GM19468 (cell line): ENCODE measurements at regions not wholly inside any gene's neighbourhood (a gene's known extent, or its start where the extent isn't known, plus 50 kb on each side); places are given as distances from the start of the nearest gene placed in this dataset.
"Not testable (repeated sequence)": the region's sequence is repeated elsewhere in the genome, so short reads cannot be mapped to it uniquely, and the experiment has no call there.

Experiments used
- ATAC-seq: cut with Tn5 transposase; IDR thresholded peaks from one replicate; pipeline ENCODE4 v1.9.1; 2021; ENCODE audit warnings: mild to moderate bottlenecking, moderate library complexity, moderate number of reproducible peaks; ENCODE audit not compliant: unreplicated experiment; ENCODE audit errors: extremely low read depth

DNA sequence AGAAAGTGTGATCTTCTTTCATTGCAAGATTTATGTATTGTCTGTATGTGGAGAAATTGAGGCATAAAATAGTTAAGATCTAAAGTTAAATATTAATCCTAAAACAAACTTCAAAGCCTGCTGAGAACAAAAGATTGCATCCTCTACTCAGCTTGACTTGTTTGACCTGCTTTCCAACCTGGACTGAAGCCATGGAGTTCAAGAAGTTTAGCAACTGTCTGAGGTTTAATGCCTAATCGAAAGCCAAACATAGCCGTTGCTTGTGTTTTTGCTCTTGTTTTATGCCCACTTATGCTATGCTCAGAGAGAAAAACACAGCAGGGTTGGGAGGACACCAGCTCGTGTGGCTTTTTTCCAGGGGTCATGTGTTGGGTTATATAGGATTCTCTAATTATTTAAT is 135.6 kb downstream of the NUFIP1 start:
- no peak for ATAC-seq

DNA sequence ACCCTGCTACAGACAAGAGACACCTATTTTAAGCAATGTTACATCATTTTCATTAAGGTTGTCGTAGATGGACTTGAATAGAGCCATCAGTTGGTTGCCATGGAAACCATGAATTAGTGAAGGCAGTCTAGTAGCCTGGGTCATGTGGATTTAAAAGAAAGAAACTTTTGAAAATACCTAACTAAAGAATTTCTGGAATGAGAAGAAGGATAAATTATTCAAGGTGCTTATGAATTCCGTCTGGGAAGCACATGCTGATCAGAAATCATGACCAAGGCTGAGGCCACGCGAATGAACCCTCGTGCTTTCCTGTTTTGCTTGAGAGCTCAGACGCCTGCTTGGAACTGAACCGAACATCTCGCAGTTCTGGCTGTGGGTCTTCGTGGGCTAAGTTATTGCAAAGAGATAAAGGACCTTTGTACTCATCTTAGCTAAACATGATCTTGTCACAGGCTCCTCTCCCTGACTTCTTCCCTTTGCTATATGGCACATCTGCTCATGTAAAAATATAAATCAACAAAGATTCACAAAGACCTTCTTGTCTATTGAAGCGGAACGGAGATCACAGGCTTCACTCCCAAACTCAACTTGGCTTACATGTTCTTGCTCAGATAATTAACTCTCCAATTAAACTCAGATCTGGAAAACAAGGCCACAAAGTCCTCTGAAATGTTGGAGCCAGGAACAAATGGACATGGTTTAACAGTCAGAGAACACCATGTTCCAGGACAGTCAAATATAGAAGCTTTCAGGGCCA is 140.2 kb downstream of the NUFIP1 start:
- no peak for ATAC-seq

DNA sequence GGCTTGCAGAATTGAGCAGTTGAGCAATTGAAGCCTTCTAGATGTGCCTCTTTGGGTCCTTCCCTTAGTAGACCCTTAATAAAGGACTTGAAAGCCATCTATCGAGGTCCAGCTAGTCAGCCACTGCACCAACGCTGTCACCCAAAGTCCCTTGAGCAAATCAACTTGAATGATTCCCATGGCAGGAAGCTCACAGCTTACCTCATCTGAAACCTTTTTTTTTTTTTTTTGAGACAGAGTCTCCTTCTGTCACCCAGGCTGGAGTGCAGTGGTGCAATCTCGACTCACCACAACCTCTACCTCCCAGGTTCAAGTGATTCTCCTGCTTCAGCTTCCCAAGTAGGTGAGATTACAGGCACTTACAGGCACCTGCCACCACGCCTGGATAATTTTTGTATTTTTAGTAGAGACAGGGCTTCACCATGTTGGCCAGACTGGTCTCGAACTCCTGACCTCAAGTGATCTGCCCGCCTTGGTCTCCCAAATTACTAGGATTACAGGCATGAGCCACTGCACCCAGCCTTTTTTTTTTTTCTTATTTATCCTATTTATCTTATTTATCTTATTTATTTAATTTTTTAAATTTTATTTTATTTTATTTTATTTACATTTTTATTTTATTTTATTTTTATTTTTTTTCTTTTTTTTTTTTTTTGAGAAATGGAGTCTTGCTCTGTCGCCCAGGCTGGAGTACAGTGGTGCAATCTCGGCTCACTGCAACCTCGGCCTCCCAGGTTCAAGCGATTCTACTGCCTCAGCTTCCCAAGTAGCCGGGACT is 143.8 kb downstream of the NUFIP1 start:
- not testable (repeated sequence) for ATAC-seq

DNA sequence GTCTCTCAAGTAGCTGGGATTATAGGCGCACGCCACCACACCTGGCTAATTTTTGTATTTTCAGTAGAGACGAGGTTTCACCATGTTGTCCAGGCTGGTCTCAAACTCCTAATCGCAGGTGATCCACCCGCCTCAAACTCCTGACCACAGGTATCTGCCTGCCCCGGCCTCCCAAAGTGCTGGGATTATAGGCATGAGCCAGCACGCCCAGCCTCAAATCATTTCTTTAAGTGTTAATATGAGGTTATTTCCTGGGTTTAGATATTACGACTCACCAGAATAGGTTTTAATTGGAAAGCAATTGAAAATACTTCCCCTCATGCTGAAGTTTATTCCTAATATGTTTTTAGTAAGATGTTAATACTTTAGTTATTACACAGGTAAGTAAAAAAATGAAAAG is 144.5 kb downstream of the NUFIP1 start:
- ATAC-seq: no peak

GRCh38 chr13:44843403-44843802 is 145.9 kb downstream of the NUFIP1 start:
- no peak for ATAC-seq

DNA sequence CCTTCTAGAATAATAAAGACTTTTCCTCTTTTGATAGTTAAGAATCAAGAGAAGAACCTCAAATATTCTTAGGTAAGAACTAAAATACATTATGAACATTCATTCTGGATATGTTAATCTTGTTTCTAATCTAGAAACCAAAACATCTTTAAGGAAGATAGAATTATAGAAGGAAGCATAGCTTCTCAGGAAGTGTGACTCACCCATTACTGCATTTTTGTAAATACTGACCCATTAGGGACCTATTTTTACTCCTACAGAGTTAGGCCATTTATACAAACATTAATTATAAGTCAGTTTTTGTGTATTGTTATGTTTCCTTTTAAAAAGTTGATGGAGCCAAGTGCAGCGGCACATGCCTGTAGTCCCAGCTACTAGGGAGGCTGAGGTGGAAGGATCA is 147.1 kb downstream of the NUFIP1 start:
- no peak for ATAC-seq

GRCh38 chr13:44840131-44840530 is 149.1 kb downstream of the NUFIP1 start:
- ATAC-seq: no peak

GRCh38 chr13:44837250-44837649 is 152.0 kb downstream of the NUFIP1 start:
- no peak for ATAC-seq

DNA sequence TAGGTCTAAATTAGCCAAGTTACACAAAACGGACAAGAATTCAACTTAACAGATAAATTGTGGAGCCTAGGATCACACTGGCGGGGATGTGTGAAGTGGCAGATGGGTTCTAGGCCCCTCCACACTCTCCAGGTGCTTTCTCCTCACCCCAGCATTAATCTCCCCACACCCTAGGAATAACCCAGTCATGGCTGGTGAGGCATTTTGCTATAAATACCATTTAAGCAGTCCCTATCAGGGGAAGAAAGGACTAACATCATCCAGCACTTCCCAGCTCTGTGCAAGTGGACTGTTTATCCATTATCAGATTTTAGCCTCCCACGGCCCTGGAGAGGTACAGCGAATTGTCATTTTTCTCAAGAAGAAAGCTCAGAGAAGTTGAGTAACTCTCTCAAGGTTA is 154.9 kb downstream of the NUFIP1 start:
- ATAC-seq: no peak

DNA sequence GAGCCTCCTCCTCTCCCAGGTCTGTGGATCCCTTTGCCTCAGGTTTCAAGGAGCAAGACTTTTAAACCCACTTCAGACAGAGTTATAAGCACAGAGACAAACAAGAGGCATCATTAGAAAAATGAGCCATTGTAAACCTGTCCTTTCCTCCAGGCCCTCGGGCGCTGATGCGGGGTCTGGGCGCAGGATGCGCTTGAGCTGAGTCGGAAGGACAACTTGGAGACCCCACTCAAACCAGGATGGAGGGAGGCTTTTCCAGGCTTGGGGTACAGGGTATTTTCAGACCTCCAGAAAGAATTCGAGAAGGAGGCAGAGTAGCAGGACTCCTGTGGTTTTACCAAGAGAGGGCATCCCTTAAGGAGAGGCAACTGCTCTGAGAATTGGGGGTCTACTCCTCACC is 155.6 kb downstream of the NUFIP1 start:
- ATAC-seq: no peak

GRCh38 chr13:44833139-44833538 is 156.1 kb downstream of the NUFIP1 start:
- no peak for ATAC-seq

DNA sequence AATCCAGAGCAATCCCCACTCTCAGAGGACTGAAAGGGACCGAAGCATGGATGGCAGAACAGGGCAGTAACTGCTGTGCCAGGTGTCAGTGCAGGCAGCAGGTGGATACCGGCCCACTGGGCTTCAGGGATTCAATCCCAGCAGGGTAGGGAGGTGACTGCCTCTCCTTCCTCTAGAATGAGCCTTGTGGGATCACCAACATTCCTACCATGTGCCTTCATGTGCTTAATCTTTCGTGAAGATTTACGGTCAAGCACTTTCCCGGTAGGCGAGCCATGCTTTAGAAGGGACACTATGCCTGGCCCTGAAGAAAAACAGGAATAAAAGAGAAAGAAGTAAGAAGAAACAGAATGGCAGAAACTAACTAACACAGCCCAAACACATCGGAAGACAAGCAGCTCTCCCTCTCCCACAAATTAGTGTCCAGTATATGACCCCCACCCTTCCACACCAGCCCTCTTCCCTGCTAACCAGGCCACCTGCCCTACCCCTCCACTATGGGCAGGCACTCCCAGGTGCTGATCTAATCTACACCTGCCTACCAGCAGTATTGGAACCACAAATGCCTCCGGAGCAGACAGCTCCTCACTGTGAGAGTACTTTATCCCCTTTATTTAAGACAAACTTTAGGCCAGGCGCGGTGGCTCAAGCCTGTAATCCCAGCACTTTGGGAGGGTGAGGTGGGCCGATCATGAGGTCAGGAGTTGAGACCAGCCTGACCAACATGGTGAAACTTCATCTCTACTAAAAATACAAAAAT is 162.5 kb downstream of the NUFIP1 start:
- no peak for ATAC-seq

GRCh38 chr13:44825953-44826352 is 163.3 kb downstream of the NUFIP1 start:
- no peak for ATAC-seq

- ATAC-seq: not testable (repeated sequence)
These were observed 165.7 kb downstream of the NUFIP1 start for GRCh38 chr13:44823555-44823954.

DNA sequence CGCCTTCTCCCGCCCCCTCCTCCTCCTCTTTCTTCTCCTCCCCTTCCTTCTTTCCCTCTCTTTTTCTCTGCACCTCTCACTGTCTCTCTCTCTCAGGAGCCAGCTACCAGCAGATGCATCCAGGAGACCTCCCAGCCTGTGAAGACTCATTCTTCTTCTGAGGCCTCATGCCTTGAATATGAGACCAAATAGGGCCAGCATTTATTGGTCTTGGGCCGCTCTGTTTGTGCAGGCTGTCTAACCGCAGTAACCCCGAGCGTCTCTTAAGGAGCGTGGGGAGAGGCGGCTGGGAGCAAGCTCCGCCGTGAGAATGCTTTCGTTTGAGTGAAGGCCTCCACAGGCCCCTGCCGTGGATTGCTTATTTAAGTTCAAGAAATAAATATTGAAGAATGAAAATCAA is 167.0 kb downstream of the NUFIP1 start:
- no peak for ATAC-seq

DNA sequence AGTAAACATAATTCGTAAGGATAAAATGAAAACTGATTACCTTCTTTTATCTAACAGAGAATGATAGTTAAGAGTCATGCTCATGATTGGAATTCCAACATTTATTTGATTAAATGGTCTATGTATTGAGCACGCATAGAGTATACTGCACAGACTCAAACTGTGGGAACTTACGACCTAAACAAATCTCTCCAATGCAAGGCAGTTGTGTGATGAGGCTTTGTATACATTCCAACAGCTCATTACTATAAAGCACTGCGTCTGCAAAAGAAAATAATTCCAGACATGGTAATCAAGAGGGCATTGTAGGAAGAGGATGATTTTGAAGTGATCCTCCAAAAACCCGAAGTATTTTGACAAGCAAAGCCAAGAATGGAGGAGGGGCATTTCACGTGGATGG is 169.5 kb downstream of the NUFIP1 start:
- ATAC-seq: no peak

GRCh38 chr13:44819245-44819644 is 170.0 kb downstream of the NUFIP1 start:
- no peak for ATAC-seq

DNA sequence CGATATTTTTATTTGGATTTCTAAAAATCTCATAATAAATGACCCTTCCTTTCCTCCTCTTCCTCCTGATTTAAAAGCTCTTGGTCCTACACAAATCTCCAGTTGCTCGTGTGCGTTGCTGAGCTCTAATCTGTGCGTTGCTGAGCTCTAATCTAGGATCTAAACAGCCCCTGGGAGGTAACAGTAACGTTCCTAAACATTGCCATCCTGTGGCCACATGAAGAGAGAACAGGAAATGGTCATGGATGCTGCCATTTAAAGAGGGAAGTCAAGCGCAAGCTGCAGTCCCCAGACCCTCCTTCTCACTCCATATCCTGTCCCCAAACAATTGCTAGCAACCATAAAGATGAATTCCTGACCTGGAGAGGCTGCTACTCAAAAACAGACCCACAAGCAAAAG is 170.8 kb downstream of the NUFIP1 start:
- no peak for ATAC-seq

- no peak for ATAC-seq
These were observed 171.3 kb downstream of the NUFIP1 start for GRCh38 chr13:44818016-44818415.

DNA sequence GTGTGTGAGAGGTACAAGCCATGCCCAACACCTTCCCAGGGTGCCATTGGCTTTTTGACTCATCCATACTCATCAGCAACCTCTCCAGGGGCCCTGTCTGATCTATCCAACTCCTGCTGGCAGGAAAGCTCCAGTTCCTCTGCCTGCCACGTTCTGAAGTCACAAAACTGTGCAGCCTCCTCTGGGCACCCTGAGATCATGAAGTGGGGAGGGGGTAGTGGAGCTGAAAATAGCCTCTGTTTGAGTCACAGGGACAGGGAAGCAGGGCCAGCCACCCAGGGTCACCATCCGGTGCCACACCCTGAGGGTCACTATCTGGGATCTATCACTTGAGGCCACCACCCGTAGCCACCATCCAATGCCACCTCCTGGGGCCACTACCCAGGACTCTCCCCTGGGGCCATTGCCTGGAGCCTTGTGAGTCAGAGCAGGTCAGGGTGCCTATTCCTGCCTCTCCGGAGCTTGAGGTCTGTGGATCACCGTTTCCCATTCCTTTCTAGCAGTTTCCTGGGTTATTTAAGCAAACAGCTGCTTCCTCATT is 172.1 kb downstream of the NUFIP1 start:
- ATAC-seq: no peak

DNA sequence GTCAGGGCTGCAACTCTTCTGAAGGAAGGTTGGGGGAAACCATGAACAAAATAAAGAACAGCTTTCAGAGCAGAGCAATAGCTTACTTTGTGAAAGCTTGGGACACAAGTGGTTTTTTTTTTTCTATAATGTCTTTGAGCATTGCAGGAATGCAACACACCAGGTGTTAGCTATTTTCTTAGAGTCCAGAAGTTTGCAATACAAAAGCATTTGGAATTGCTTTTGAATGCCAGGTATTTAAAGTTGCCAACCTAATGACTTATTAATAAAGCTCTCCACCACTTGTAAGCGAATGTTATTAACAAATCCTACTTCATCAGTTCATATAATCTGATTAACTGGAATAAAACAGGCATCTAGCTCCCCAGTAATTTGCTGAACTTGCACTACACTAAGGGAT is 172.6 kb downstream of the NUFIP1 start:
- ATAC-seq: no peak
